Fibroblast of pulmonary artery (primary cell): ENCODE measurements at regions not wholly inside any gene's neighbourhood (a gene's known extent, or its start where the extent isn't known, plus 50 kb on each side); places are given as distances from the start of the nearest gene placed in this dataset.
A peak's percentile ranks its signal among the peaks of the same experiment; 100 is the strongest.

ENCODE experiments used
- DNase-seq: peaks from one replicate; pipeline ENCODE4 v3.0.0-alpha.2; 2010; ENCODE audit warnings: low read depth
- H3K4me3 ChIP-seq: replicated peaks from 2 replicates; pipeline ENCODE4 v1.5.1; 2011; ENCODE audit warnings: low read depth, mild to moderate bottlenecking, control low read depth, low read length, moderate library complexity
- CTCF ChIP-seq: IDR thresholded peaks from 2 replicates; pipeline ENCODE4 v1.5.1; 2011; ENCODE audit warnings: mild to moderate bottlenecking, control low read depth, low read length, inconsistent platforms; ENCODE audit errors: missing control alignments

- no peak for TF ChIP-seq CTCF
- no peak for DNase-seq
- H3K4me3 ChIP-seq = no peak overlapping the region
These were observed 188.2 kb upstream of the DDHD1 start for GRCh38 chr14:53341324-53341723.

GRCh38 chr14:53338192-53338591 lies 185.1 kb upstream of the DDHD1 start:
- peak; percentile 42 for DNase-seq
- no peak for TF ChIP-seq CTCF
- no peak overlapping the region for H3K4me3 ChIP-seq

GRCh38 chr14:53336729-53337128 lies 183.6 kb upstream of the DDHD1 start:
- no peak for DNase-seq
- no peak for TF ChIP-seq CTCF
- no peak overlapping the region for H3K4me3 ChIP-seq

GRCh38 chr14:53333809-53334208 lies 180.7 kb upstream of the DDHD1 start:
- no peak overlapping the region for H3K4me3 ChIP-seq
- no peak for TF ChIP-seq CTCF
- DNase-seq = no peak

GRCh38 chr14:53331921-53332320 lies 178.8 kb upstream of the DDHD1 start:
- no peak for DNase-seq
- no peak for TF ChIP-seq CTCF
- H3K4me3 ChIP-seq = no peak overlapping the region

- DNase-seq = peak; percentile 30
- TF ChIP-seq CTCF = no peak
- no peak overlapping the region for H3K4me3 ChIP-seq
These were observed 178.1 kb upstream of the DDHD1 start for GRCh38 chr14:53331247-53331646.

- TF ChIP-seq CTCF = no peak
- H3K4me3 ChIP-seq = no peak overlapping the region
- DNase-seq = no peak
These were observed 177.3 kb upstream of the DDHD1 start for GRCh38 chr14:53330441-53330840.
